ENCODE measurements at regions not wholly inside any gene's neighbourhood (a gene's known extent, or its start where the extent isn't known, plus 50 kb on each side); places are given as distances from the start of the nearest gene placed in this dataset.

GRCh38 chr13:105907319-105908019, 628.0 kb downstream of the EFNB2 start:
- TF ChIP-seq CTCF (IDR thresholded peaks at IDR 0.05) (no peak), POLR2A (IDR thresholded peaks at IDR 0.05) (no peak)

All from lower leg skin (tissue), 3 donors.